GM10266 (cell line): ENCODE measurements at regions not wholly inside any gene's neighbourhood (a gene's known extent, or its start where the extent isn't known, plus 50 kb on each side); places are given as distances from the start of the nearest gene placed in this dataset.
"Not testable (repeated sequence)": the region's sequence is repeated elsewhere in the genome, so short reads cannot be mapped to it uniquely, and the experiment has no call there.

Source experiments
- DNase-seq: peaks from one replicate; pipeline ENCODE4 v3.0.0; 2012; ENCODE audit errors: extremely low spot score
- TF ChIP-seq, protein P1 (sequence below): IDR thresholded peaks from 2 replicates; pipeline ENCODE4 v1.5.1; 2012; ENCODE audit warnings: mild to moderate bottlenecking, low read depth; ENCODE audit not compliant: control insufficient read depth, insufficient read depth; ENCODE audit errors: missing control alignments

DNA sequence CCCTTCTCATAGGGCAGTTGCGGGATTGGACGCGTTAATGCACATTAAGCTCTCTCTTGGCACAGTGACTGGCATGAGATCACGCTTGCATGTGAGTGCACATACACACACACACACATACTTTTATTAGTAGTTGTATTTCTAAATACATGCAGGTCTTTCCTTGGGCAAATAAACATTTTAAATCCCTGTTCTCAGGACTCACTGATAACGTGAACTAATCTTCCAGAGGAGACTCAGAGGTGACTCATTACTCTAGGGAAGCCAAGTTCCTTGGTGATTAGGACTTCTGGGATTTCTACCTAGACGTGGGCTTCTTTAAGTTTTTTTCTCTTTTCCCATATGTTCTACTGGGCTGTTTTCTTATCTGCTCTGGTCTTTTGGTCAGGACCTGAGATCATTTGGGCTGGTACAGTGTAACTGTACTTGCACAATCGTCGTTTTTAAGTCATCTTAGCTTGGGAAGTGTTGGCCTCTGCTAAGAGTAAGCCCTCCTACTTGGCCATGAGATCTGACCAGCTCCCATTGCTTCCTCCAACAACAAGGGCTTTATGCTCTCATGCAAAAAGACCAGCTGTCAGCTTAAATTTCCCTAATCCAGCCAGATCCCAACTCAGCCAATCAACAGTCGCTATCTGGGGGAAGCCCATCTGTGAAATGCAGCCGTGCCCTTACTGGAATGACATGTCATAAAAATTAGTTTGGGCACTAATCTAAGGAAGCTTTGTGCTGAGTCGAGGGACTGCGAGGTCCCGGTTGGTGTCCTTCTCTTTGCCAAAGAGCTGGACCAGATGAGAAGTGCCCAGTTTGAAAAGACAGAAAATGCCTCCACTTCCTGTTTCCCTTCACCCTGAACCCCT lies 176.4 kb upstream of the ANKRD55 start:
- TF ChIP-seq, protein P1, sequence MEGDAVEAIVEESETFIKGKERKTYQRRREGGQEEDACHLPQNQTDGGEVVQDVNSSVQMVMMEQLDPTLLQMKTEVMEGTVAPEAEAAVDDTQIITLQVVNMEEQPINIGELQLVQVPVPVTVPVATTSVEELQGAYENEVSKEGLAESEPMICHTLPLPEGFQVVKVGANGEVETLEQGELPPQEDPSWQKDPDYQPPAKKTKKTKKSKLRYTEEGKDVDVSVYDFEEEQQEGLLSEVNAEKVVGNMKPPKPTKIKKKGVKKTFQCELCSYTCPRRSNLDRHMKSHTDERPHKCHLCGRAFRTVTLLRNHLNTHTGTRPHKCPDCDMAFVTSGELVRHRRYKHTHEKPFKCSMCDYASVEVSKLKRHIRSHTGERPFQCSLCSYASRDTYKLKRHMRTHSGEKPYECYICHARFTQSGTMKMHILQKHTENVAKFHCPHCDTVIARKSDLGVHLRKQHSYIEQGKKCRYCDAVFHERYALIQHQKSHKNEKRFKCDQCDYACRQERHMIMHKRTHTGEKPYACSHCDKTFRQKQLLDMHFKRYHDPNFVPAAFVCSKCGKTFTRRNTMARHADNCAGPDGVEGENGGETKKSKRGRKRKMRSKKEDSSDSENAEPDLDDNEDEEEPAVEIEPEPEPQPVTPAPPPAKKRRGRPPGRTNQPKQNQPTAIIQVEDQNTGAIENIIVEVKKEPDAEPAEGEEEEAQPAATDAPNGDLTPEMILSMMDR = no peak
- DNase-seq = no peak

DNA sequence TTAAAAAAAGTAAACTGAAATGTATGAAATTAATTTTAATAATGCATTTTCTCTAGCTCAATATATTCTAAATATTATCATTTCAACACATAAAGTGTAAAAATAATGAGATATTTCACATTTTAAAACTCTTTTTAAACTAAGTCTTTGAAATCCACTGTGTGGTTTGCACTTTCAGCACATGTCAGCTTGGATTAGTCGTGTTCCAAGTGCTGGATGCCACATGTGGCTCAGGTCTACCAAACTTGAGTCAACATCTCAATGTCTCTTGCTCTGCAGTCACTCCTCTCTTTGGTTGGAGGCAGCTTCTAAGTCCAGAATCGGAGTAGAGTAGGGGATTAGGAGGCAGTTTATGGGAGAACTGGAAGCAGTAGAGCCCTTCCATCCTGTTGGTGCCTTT lies 173.7 kb upstream of the ANKRD55 start:
- TF ChIP-seq, protein P1 = no peak
- DNase-seq = no peak

DNA sequence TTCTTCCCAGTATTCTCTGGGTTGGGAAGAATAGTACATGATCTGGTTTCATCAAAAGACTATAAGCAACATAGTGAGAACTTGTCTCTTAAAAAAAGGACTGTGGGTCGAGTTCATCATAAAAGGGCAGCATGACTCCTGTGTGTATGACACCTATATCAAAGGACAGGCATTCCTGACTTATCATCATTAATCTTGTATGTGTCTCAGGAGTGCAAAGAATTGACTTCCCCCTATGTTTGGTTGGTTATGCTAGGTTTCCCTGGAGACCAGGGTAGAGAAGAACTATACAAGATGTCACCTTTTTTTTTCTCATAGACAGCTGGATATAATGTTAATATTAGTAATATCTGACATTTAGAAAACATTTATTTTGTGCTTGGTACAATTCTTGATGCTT lies 173.1 kb upstream of the ANKRD55 start:
- TF ChIP-seq, protein P1 = no peak

DNA sequence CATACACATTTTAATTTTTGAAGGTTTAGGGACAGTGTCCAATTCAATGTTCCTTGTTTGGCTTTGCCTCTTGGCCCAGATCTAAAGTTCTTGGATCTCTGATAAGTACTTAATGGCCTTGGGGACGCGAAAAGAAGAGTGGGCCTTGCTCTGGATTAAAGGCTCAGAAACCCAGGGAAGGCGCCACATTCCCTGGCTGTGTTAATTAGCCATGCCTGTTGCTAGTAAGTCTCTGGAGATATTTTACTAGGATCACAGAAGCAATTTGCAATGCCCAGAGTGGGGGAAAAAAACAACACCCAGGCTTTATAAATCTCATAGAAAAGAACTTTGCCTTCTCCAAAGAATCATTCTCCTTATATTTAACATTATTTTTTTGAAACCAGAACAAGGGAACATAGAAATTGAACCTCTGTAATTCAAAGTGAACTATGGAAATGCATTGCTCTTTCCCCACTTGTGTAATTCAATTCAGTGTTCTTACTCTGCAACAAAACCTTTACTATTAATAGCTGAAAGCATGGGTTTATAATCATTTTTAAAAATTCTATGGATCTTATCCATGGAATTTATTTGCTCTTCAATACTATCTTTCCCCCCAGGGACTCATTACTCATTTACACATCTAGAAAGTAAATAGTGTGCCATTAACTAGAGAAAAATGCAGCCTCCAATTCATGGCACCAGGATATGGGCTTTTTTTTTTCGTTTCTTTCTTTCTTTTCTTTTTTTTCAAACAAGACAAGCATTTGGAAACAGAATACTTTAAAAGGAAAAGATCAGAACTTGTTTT lies 172.2 kb upstream of the ANKRD55 start:
- no peak for DNase-seq
- TF ChIP-seq, protein P1 = no peak

More for the DNA sequence above, 173.1 kb upstream of the ANKRD55 start:
- no peak for DNase-seq

DNA sequence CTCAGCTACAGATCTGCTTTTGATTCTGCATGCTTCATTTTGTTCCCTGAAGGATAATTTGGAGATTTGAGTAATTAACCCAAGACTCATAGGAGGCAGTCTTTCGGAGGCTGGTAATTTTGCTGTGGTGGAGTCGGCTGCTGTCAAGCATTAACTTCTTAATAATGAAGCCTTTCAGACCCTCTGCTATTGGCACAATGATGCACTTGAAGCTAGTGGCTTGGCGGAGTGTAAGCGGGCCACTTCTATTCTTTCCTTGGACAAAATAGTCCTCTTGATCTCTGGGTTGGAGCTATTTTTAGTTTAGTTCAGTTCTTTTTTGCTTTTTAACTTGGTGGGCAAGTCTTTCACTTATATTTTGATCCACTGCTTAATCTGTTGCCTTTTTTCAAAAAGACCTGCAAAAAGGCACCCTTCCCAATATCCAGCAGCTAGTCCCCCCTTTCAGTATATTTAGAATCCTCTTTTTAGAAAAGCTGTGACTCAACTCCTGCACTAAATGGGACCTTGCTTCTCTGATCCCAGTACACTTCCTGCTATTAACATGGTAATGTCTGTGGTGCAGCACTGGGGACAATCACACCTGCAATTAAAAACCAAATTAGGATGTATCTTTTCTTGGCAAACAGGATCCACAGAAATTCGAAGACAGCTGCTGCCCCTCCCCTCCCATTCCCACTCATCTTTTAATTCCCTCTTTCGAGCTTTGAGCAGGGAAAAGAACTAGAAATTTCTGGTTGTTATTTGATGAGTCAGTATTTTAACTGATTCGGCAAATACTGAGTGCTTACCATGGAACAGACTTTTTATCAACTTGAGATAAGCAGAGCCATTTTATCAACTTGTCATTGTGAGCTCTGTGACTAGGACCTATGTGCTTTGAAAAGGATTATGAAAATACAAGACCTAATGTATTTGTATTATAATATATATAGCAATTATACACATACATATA lies 169.4 kb upstream of the ANKRD55 start:
- no peak for DNase-seq

DNA sequence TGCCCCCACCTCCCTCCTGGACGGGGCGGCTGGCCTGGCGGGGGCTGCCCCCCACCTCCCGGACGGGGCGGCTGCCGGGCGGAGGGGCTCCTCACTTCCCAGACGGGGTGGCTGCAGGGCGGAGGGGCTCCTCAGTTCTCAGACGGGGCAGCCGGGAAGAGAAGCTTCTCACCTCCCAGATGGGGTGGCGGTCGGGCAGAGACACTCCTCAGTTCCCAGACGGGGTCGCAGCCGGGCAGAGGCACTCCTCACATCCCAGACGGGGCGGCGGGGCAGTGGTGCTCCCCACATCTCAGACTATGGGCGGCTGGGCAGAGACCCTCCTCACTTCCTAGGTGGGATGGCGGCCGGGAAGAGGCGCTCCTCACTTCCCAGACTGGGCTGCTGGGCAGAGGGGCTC lies 164.7 kb upstream of the ANKRD55 start:
- DNase-seq = not testable (repeated sequence)

More for the DNA sequence above, 169.4 kb upstream of the ANKRD55 start:
- TF ChIP-seq, protein P1 = no peak

DNA sequence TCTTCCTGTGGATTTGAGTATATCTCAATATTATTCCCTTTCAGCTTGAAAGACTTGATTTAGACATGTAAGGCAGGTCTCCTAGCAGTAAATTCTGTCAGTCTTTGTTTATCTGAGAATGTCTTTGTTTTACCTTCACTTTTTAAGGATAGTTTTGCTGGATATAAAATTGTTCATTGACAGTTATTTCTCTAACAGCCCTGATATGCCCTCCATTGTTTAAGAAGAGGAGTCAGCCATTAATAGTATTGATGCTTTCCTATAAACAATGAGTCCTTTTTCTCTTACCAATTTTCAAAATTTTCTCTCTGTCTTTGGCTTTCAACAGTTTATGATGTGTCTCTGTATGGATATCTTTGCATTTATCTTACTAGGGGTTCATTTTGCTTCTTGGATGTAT lies 163.5 kb upstream of the ANKRD55 start:
- TF ChIP-seq, protein P1 = no peak
- DNase-seq = no peak
